ENCODE measurements at regions not wholly inside any gene's neighbourhood (a gene's known extent, or its start where the extent isn't known, plus 50 kb on each side); places are given as distances from the start of the nearest gene placed in this dataset.

- Histone ChIP-seq H3K9ac (no peak overlapping the region), H3K36me3 (ENCODE audit: control insufficient read depth, insufficient read depth, low read length) (no peaks in the 10 kb centered on the region), H3K79me2 (no peaks in the 10 kb centered on the region), H3K27me3 (ENCODE audit: control insufficient read depth, insufficient read depth, low read length) (no peaks in the 10 kb centered on the region), H3K27ac (no peak overlapping the region), H3K9me3 (ENCODE audit: control insufficient read depth, low read length) (no peaks in the 10 kb centered on the region), H3K4me2 (ENCODE audit: low read length) (no peak overlapping the region), H2AFZ (no peak overlapping the region), H3K4me1 (no peaks in the 10 kb centered on the region), H3K4me3 (ENCODE audit: low read depth, low read length) (no peak overlapping the region)
- TF ChIP-seq CTCF (IDR thresholded peaks at IDR 0.05) = no peak
Observed at GRCh38 chr18:43735570-43735969, 458.3 kb upstream of the SYT4 start.

GRCh38 chr18:43744960-43745745, 467.9 kb upstream of the SYT4 start:
- Histone ChIP-seq H3K27ac (no peak overlapping the region), H3K9me3 (ENCODE audit: control insufficient read depth, low read length) (no peaks in the 10 kb centered on the region), H3K79me2 (no peaks in the 10 kb centered on the region), H3K4me3 (ENCODE audit: low read depth, low read length) (no peak overlapping the region), H3K36me3 (ENCODE audit: control insufficient read depth, insufficient read depth, low read length) (no peaks in the 10 kb centered on the region), H2AFZ (no peak overlapping the region), H3K27me3 (ENCODE audit: control insufficient read depth, insufficient read depth, low read length) (no peaks in the 10 kb centered on the region), H3K9ac (no peak overlapping the region), H3K4me2 (ENCODE audit: low read length) (no peak overlapping the region), H3K4me1 (no peaks in the 10 kb centered on the region)
- no peak for TF ChIP-seq CTCF (IDR thresholded peaks at IDR 0.05)

GRCh38 chr18:43751203-43751602, 473.9 kb upstream of the SYT4 start:
- Histone ChIP-seq H3K36me3 (ENCODE audit: control insufficient read depth, insufficient read depth, low read length) (no peaks in the 10 kb centered on the region), H3K4me3 (ENCODE audit: low read depth, low read length) (no peak overlapping the region), H3K9ac (no peak overlapping the region), H3K9me3 (ENCODE audit: control insufficient read depth, low read length) (no peaks in the 10 kb centered on the region), H2AFZ (no peak overlapping the region), H3K79me2 (no peaks in the 10 kb centered on the region), H3K27me3 (ENCODE audit: control insufficient read depth, insufficient read depth, low read length) (no peaks in the 10 kb centered on the region), H3K27ac (no peak overlapping the region), H3K4me2 (ENCODE audit: low read length) (no peak overlapping the region), H3K4me1 (no peaks in the 10 kb centered on the region)
- no peak for TF ChIP-seq CTCF (IDR thresholded peaks at IDR 0.05)

- H3K9me3 ChIP-seq (ENCODE audit: control insufficient read depth, low read length) = no peaks in the 10 kb centered on the region
- no peaks in the 10 kb centered on the region for H3K4me1 ChIP-seq
- no peaks in the 10 kb centered on the region for H3K27me3 ChIP-seq (ENCODE audit: control insufficient read depth, insufficient read depth, low read length)
- no peaks in the 10 kb centered on the region for H3K79me2 ChIP-seq
- H2AFZ ChIP-seq = no peak overlapping the region
- H3K36me3 ChIP-seq (ENCODE audit: control insufficient read depth, insufficient read depth, low read length) = no peaks in the 10 kb centered on the region
- H3K27ac ChIP-seq = no peak overlapping the region
- H3K9ac ChIP-seq = no peak overlapping the region
- no peak overlapping the region for H3K4me3 ChIP-seq (ENCODE audit: low read depth, low read length)
- no peak overlapping the region for H3K4me2 ChIP-seq (ENCODE audit: low read length)
- no peak for TF ChIP-seq CTCF (IDR thresholded peaks at IDR 0.05)
Observed at GRCh38 chr18:43751835-43752234, 474.5 kb upstream of the SYT4 start.

- Histone ChIP-seq H3K4me2 (ENCODE audit: low read length) (no peak overlapping the region), H3K4me3 (ENCODE audit: low read depth, low read length) (no peak overlapping the region), H3K79me2 (no peaks in the 10 kb centered on the region), H2AFZ (no peak overlapping the region), H3K9ac (no peak overlapping the region), H3K36me3 (ENCODE audit: control insufficient read depth, insufficient read depth, low read length) (no peaks in the 10 kb centered on the region), H3K27me3 (ENCODE audit: control insufficient read depth, insufficient read depth, low read length) (no peaks in the 10 kb centered on the region), H3K27ac (no peak overlapping the region), H3K9me3 (ENCODE audit: control insufficient read depth, low read length) (no peaks in the 10 kb centered on the region), H3K4me1 (no peaks in the 10 kb centered on the region)
- no peak for TF ChIP-seq CTCF (IDR thresholded peaks at IDR 0.05)
Observed at GRCh38 chr18:43757273-43757672, 480.0 kb upstream of the SYT4 start.
